ENCODE measurements at regions not wholly inside any gene's neighbourhood (a gene's known extent, or its start where the extent isn't known, plus 50 kb on each side); places are given as distances from the start of the nearest gene placed in this dataset.
"Not testable (repeated sequence)": the region's sequence is repeated elsewhere in the genome, so short reads cannot be mapped to it uniquely, and the experiment has no call there.

DNA sequence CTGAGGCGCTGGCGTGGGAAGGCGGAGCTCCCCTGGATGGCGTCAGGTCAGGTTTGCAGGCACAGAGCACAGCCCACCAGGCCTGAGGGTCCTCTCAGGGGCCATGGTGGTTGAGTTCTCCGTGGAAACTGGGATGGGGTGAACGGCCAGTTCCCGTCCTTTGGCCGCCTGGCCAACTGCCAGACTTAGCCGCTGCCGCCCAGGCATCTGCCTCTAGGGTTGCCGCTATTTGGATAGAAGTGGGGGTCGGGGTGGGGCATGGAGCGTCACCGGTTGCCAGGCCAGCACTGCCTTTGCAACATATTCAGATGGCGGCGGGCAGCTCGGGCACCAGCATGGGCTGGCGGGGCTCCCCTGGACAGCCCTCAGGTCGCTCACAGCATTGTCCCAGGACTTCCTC is 532.3 kb upstream of the DEFB115 start:
- intact Hi-C loops (cut with DNase I); DNase-seq (ENCODE audit: low spot score); ATAC-seq: not testable (repeated sequence)

GRCh38 chr20:30728271-30728885 is 529.1 kb upstream of the DEFB115 start:
- intact Hi-C loops (cut with DNase I); ATAC-seq: not testable (repeated sequence)

More at GRCh38 chr20:30728271-30728885, 529.1 kb upstream of the DEFB115 start:
- DNase-seq (ENCODE audit: low spot score): not testable (repeated sequence)
